K562 (cell line): ENCODE measurements at regions not wholly inside any gene's neighbourhood (a gene's known extent, or its start where the extent isn't known, plus 50 kb on each side); places are given as distances from the start of the nearest gene placed in this dataset.
A peak's percentile ranks its signal among the peaks of the same experiment; 100 is the strongest.

ENCODE experiments used
- ATAC-seq: fragments of 200-7000 bp; cut with Tn5 transposase; 3 replicates; pipeline ENCODE4 v1.9.1; 2020; ENCODE audit warnings: moderate library complexity
- BruUV-seq: library from RNA; stranded (reverse); fragments of 400-500 nt; replicated peaks from 2 replicates; lab custom pipeline; 2021; lab: Mats Ljungman, UMichigan
- CTCF ChIA-PET: fragments of 300-600 bp; formaldehyde crosslinking; extraction: SDS; loops from one replicate; lab custom pipeline; 2021; ENCODE audit warnings: low intra/inter-chr PET ratio; lab: Yijun Ruan, JAX
- POLR2A ChIA-PET: fragments of 300-600, 350-650 bp; sonication (Branson Sonifier 250); formaldehyde crosslinking; extraction: SDS; loops from one replicate; lab custom pipeline; 2021; ENCODE audit warnings: antibody characterized with exemption, inconsistent platforms; lab: Yijun Ruan, JAX
- DNase-seq, 4 experiments: peaks; one replicate each; pipeline versions ENCODE4 v3.0.0 to v3.0.0-alpha.2; 2011 to 2018; ENCODE audit warnings: low spot score in 3 of 4, mixed read lengths in 3 of 4; ENCODE audit errors: extremely low read depth in 1 of 4
- FAIRE-seq: peaks from 2 replicates; lab custom pipeline; 2011; peaks lifted over from hg19 to GRCh38; lab: Jason Lieb, UNC
- H2AFZ ChIP-seq: 2 replicates; pipeline ENCODE4 v1.6.0; 2011; ENCODE audit warnings: low read depth, low read length, control low read depth, inconsistent platforms
- H3K27ac ChIP-seq: fragments of 200-600 bp; 3 replicates; pipeline ENCODE4 v1.8.0; 2011; ENCODE audit warnings: low read depth, mild to moderate bottlenecking, control low read depth, inconsistent platforms, low read length, moderate library complexity, mixed read lengths; ENCODE audit errors: extremely low read depth
- H3K27me3 ChIP-seq, 2 experiments: fragments of 300-600 bp in 1 of 2; 2 replicates in 1 of 2; 3 replicates in 1 of 2; pipeline versions ENCODE4 v1.6.0 to v1.8.0; 2011; ENCODE audit warnings: inconsistent platforms in 2 of 2, low read length in 2 of 2, mild to moderate bottlenecking in 1 of 2, mixed read lengths in 1 of 2, moderate library complexity in 1 of 2; ENCODE audit not compliant: control insufficient read depth in 2 of 2, insufficient read depth in 2 of 2
- H3K36me3 ChIP-seq: fragments of 300-600 bp; 3 replicates; pipeline ENCODE4 v1.8.0; 2011; ENCODE audit warnings: mild to moderate bottlenecking, low read length, inconsistent platforms; ENCODE audit not compliant: control insufficient read depth, insufficient read depth
- H3K4me1 ChIP-seq, 2 experiments: fragments of 200-600 bp in 1 of 2; replicated peaks in 1 of 2; 2 replicates in 1 of 2; 3 replicates in 1 of 2; pipeline versions ENCODE4 v1.5.1 to v1.8.0; 2011; ENCODE audit warnings: inconsistent platforms in 2 of 2, low read length in 2 of 2, mild to moderate bottlenecking in 1 of 2, mixed read lengths in 1 of 2, moderate library complexity in 1 of 2; ENCODE audit not compliant: control insufficient read depth in 2 of 2, insufficient read depth in 2 of 2
- H3K4me2 ChIP-seq: 2 replicates; pipeline ENCODE4 v1.6.1; 2011; ENCODE audit warnings: low read length, control low read depth, inconsistent platforms, mixed read lengths; ENCODE audit not compliant: insufficient read depth
- H3K4me3 ChIP-seq: fragments of 200-600 bp; sonication (generic), shearing (Covaris generic); 2 replicates; pipeline ENCODE4 v1.5.1; 2016; ENCODE audit warnings: control low read depth, inconsistent platforms
- H3K79me2 ChIP-seq: fragments of 200-600 bp; 3 replicates; pipeline ENCODE4 v1.8.0; 2011; ENCODE audit warnings: low read length, inconsistent platforms; ENCODE audit not compliant: control insufficient read depth, insufficient read depth
- H3K9ac ChIP-seq, 2 experiments: 2 replicates each; pipeline versions ENCODE4 v1.6.0 to v1.6.1; 2011; ENCODE audit warnings: low read depth in 2 of 2, low read length in 2 of 2, control low read depth in 1 of 2, inconsistent platforms in 1 of 2, mild to moderate bottlenecking in 1 of 2, mixed read lengths in 1 of 2; ENCODE audit not compliant: insufficient read depth in 1 of 2
- H3K9me1 ChIP-seq: one replicate; pipeline ENCODE4 v1.6.0; 2011; ENCODE audit warnings: inconsistent platforms, mild to moderate bottlenecking, low read length, moderate library complexity; ENCODE audit not compliant: control insufficient read depth, insufficient read depth
- H3K9me3 ChIP-seq: replicated peaks from 2 replicates; pipeline ENCODE4 v1.5.1; 2011; ENCODE audit warnings: low read depth, low read length, inconsistent platforms; ENCODE audit not compliant: control insufficient read depth, insufficient read depth
- H4K20me1 ChIP-seq: replicated peaks from 2 replicates; pipeline ENCODE4 v1.6.1; 2011; ENCODE audit warnings: low read length, inconsistent platforms, mixed read lengths; ENCODE audit not compliant: control insufficient read depth, insufficient read depth
- CXXC5 ChIP-seq: fragments of 250-450 bp; sonication (Bioruptor Pico); IDR thresholded peaks from 2 replicates; pipeline ENCODE4 v1.8.0; 2022; ENCODE audit warnings: inconsistent platforms, mild to moderate bottlenecking, moderate library complexity
- FOXM1 ChIP-seq, 2 experiments: fragments of 450-650 bp in 1 of 2; sonication (generic) in 1 of 2; formaldehyde crosslinking in 1 of 2; IDR thresholded peaks; 2 replicates each; pipeline versions ENCODE4 v1.6.1 to v1.9.0; 2017 to 2022; ENCODE audit warnings: low read depth in 2 of 2, mild to moderate bottlenecking in 2 of 2, missing genetic modification reagents in 1 of 2, moderate library complexity in 1 of 2
- HDAC3 ChIP-seq: fragments of 450-650 bp; IDR thresholded peaks from 2 replicates; pipeline ENCODE4 v1.6.1; 2018; ENCODE audit warnings: borderline replicate concordance, mild to moderate bottlenecking, moderate library complexity; ENCODE audit not compliant: partially characterized antibody
- HNRNPH1 ChIP-seq: fragments of 200-400 bp; formaldehyde crosslinking; optimal IDR thresholded peaks from 2 replicates; pipeline ENCODE3; 2017; ENCODE audit warnings: low read depth, mild to moderate bottlenecking, low read length, moderate library complexity
- NR4A1 ChIP-seq, 2 experiments: fragments of 250-450 bp in 1 of 2; fragments of 450-650 bp in 1 of 2; sonication (Bioruptor Pico) in 1 of 2; IDR thresholded peaks; 2 replicates each; pipeline versions ENCODE4 v1.4.0 to v1.6.1; 2016 to 2020; ENCODE audit warnings: mild to moderate bottlenecking in 2 of 2, missing compliant biosample characterization in 1 of 2, missing genetic modification characterization in 1 of 2, moderate library complexity in 1 of 2
- POLR2H ChIP-seq: IDR thresholded peaks from 2 replicates; pipeline ENCODE4 v1.6.1; 2016; ENCODE audit warnings: missing genetic modification characterization, low read depth, mild to moderate bottlenecking, control low read depth, missing compliant biosample characterization, moderate library complexity
- WHSC1 ChIP-seq: IDR thresholded peaks from one replicate; pipeline ENCODE4 v1.6.1; 2012; ENCODE audit warnings: low read length, control low read depth, inconsistent platforms
- ZNF184 ChIP-seq: sonication (generic); formaldehyde crosslinking; IDR thresholded peaks from 2 replicates; pipeline ENCODE4 v1.5.0; 2020; ENCODE audit warnings: missing genetic modification reagents
- WGBS: fragments of 100-300 bp; shearing (Covaris generic); methylation state at CpG from one replicate; pipeline ENCODE4 v1.1.6; 2016; ENCODE audit warnings: low coverage, mixed read lengths; ENCODE audit not compliant: insufficient coverage; ENCODE audit errors: missing lambda C conversion rate; 5-methylcytosine and 5-hydroxymethylcytosine counted together
- in situ Hi-C: fragments of 300-500 bp; cut with MboI; formaldehyde crosslinking; loops from 4 replicates; pipeline ENCODE4 v1.15.0; 2018; ENCODE audit warnings: inconsistent platforms, mixed read lengths
- intact Hi-C: fragments of 100-400 bp; cut with micrococcal nuclease; formaldehyde crosslinking; loops from 2 replicates; pipeline ENCODE4 v1.14.2; 2022
- TF ChIP-seq, protein P1 (sequence below): fragments of 450-650 bp; IDR thresholded peaks from 2 replicates; pipeline ENCODE4 v1.6.1; 2016; ENCODE audit warnings: low read depth

DNA sequence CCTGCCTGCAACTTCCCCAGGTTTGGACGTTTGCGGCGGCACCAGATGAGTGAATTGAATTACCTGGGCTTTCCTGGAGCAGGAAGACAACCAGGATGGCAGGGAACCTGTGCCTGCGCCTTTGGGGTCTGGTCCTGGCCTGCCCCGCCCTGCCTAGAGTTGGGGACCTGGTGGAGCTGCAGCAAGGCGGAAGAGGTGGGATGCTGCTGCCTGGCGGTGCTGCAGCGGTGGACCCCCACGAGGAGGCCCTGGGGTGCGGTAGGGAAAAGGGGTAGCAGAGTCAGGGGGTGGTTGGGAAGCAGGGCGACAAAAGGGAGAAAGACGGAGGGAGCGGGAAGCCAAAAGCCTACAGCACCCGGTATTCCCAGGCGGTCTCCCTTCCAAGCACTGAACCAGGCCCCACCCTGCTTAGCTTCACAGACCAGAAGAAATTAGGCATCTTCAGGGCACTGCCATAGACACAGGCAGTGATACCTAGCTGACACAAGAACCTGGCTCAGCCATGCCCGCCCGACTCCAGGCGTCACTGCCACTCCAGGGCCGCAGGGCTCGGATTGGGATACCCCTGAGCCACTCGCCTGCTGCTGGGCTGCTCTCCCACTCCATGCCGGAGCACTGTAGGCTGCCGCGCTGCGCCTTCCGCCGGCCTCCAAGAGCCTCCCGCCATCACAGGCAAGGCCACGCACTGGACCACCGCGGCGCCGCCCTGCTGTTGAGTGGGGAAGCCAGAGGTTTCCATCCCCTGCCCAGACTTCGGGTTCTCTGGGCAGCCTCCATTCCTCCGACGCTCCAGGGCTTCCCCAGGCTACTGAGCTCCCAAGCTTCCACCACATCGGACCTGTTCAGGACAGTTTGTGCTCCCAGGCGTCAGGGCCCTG is 155.2 kb upstream of the ALG10B start:
- peaks cover 6 to 51% of the 10 kb centered on the region in 2 experiments; a peak in 3 of 5 replicates for H3K27me3 ChIP-seq
- H3K36me3 ChIP-seq = no peaks in the 10 kb centered on the region
- no TSS peak for BruUV-seq
- no peak for DNase-seq
- in situ Hi-C loops (no loop called here), intact Hi-C loops (no loop called here)
- H3K9me1 ChIP-seq = no peaks in the 10 kb centered on the region
- CTCF ChIA-PET = no interaction called here
- no peak for FAIRE-seq
- no peaks in the 10 kb centered on the region for H4K20me1 ChIP-seq
- no peak overlapping the region for H2AFZ ChIP-seq
- H3K4me1 ChIP-seq = peaks cover 0 to 28% of the 10 kb centered on the region in 2 experiments; a peak in 2 of 5 replicates
- POLR2A ChIA-PET = interaction anchor here (0.6 kb wide), 1 partner anchor 1112 kb away, joined by 3 read pairs; no protein-coding TSS in a partner anchor
- TF ChIP-seq, protein P1, sequence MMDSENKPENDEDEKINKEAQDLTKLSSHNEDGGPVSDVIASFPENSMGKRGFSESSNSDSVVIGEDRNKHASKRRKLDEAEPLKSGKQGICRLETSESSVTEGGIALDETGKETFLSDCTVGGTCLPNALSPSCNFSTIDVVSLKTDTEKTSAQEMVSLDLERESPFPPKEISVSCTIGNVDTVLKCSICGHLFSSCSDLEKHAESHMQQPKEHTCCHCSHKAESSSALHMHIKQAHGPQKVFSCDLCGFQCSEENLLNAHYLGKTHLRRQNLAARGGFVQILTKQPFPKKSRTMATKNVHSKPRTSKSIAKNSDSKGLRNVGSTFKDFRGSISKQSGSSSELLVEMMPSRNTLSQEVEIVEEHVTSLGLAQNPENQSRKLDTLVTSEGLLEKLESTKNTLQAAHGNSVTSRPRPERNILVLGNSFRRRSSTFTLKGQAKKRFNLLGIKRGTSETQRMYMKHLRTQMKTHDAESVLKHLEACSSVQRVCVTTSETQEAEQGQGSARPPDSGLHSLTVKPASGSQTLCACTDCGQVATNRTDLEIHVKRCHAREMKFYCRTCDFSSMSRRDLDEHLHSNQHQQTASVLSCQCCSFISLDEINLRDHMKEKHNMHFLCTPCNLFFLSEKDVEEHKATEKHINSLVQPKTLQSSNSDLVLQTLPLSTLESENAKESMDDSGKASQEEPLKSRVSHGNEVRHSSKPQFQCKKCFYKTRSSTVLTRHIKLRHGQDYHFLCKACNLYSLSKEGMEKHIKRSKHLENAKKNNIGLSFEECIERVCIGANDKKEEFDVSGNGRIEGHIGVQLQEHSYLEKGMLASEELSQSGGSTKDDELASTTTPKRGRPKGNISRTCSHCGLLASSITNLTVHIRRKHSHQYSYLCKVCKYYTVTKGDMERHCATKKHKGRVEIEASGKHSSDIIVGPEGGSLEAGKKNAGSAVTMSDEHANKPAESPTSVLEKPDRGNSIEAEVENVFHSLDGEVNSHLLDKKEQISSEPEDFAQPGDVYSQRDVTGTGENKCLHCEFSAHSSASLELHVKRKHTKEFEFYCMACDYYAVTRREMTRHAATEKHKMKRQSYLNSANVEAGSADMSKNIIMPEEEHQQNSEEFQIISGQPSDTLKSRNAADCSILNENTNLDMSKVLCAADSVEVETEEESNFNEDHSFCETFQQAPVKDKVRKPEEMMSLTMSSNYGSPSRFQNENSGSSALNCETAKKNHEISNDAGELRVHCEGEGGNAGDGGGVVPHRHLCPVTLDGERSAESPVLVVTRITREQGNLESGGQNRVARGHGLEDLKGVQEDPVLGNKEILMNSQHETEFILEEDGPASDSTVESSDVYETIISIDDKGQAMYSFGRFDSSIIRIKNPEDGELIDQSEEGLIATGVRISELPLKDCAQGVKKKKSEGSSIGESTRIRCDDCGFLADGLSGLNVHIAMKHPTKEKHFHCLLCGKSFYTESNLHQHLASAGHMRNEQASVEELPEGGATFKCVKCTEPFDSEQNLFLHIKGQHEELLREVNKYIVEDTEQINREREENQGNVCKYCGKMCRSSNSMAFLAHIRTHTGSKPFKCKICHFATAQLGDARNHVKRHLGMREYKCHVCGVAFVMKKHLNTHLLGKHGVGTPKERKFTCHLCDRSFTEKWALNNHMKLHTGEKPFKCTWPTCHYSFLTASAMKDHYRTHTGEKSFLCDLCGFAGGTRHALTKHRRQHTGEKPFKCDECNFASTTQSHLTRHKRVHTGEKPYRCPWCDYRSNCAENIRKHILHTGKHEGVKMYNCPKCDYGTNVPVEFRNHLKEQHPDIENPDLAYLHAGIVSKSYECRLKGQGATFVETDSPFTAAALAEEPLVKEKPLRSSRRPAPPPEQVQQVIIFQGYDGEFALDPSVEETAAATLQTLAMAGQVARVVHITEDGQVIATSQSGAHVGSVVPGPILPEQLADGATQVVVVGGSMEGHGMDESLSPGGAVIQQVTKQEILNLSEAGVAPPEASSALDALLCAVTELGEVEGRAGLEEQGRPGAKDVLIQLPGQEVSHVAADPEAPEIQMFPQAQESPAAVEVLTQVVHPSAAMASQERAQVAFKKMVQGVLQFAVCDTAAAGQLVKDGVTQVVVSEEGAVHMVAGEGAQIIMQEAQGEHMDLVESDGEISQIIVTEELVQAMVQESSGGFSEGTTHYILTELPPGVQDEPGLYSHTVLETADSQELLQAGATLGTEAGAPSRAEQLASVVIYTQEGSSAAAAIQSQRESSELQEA = no peak
- no peak for TF ChIP-seq WHSC1
- no peak for TF ChIP-seq NR4A1 (CRISPR knock-in tag; IDR thresholded peaks at IDR 0.05)
- TF ChIP-seq NR4A1 (tag; IDR thresholded peaks at IDR 0.05) = no peak
- TF ChIP-seq CXXC5 (CRISPR knock-in tag) = no peak
- TF ChIP-seq HNRNPH1 = no peak
- no peak for TF ChIP-seq FOXM1 (IDR thresholded peaks at IDR 0.05; ENCODE audit: low read depth)
- TF ChIP-seq FOXM1 (CRISPR knock-in tag; IDR thresholded peaks at IDR 0.05; ENCODE audit: low read depth) = no peak
- TF ChIP-seq HDAC3 = no peak
- no peak for TF ChIP-seq POLR2H (tag)
- TF ChIP-seq ZNF184 (CRISPR knock-in tag) = no peak
- H3K27ac ChIP-seq = no peak overlapping the region
- no peaks in the 10 kb centered on the region for H3K79me2 ChIP-seq
- peak; percentile 53 for ATAC-seq
- H3K9me3 ChIP-seq = no peaks in the 10 kb centered on the region
- no peak overlapping the region for H3K4me3 ChIP-seq
- H3K9ac ChIP-seq = no peak overlapping the region
- WGBS = 1% methylated on average over 27 of the region's 38 CpGs
- no peak overlapping the region for H3K4me2 ChIP-seq
